ENCODE measurements at regions not wholly inside any gene's neighbourhood (a gene's known extent, or its start where the extent isn't known, plus 50 kb on each side); places are given as distances from the start of the nearest gene placed in this dataset.

DNA sequence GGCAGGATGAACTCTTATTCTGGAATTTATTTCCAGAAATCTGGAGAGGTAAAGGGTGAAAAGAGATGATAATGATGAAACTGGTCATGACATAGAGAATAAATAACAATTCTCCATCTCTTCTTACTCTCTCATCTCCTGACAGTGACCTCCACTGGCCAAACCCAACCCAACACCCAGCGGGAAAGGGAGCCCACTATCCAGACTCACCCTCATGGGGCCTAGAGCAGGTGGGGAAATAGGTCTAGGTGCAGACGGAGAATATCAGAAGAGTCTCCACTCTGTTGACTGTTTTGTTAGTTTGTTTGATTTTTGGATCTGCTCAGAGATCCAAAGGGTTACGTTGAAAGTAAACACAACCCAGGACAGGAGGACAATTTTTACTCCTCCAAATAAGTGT lies 263.2 kb upstream of the PARD3B start:
- Histone ChIP-seq H3K4me3 (ENCODE audit: insufficient read depth, low read depth, low read length, poor library complexity, severe bottlenecking) (no peak overlapping the region), H3K36me3 (ENCODE audit: control insufficient read depth, insufficient read depth, low read length) (no peaks in the 10 kb centered on the region), H3K9me3 (ENCODE audit: control insufficient read depth, low read length) (no peaks in the 10 kb centered on the region), H3K27ac (ENCODE audit: insufficient read depth, low read length, poor library complexity, severe bottlenecking) (no peak overlapping the region), H3K4me1 (ENCODE audit: control insufficient read depth, insufficient read depth, low read length, poor library complexity, severe bottlenecking) (no peaks in the 10 kb centered on the region), H3K27me3 (replicated peaks; ENCODE audit: control insufficient read depth, insufficient read depth, low read length, poor library complexity, severe bottlenecking) (no peaks in the 10 kb centered on the region)
- DNase-seq = no peak

DNA sequence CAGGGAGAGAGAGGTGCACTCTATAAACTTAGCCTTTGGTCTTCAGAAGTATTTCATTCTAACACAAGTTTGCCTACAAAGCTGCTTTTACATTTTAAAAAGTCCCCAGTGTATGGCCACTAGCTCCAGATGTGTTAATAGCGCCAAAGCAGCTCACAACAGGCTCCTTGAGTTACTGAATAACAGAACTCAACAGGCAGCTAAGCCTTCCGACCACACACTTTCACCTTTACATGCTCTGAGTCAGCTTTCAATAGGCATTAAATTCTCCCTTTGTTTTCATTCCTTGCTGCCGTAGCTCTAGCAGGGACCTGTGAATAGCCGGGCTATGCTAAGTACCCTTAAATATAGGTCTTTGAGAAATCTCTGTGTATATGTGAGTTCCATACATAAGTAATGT lies 262.8 kb upstream of the PARD3B start:
- no peak overlapping the region for H3K27ac ChIP-seq (ENCODE audit: insufficient read depth, low read length, poor library complexity, severe bottlenecking)
- H3K4me1 ChIP-seq (ENCODE audit: control insufficient read depth, insufficient read depth, low read length, poor library complexity, severe bottlenecking) = no peaks in the 10 kb centered on the region
- no peaks in the 10 kb centered on the region for H3K27me3 ChIP-seq (replicated peaks; ENCODE audit: control insufficient read depth, insufficient read depth, low read length, poor library complexity, severe bottlenecking)
- no peaks in the 10 kb centered on the region for H3K36me3 ChIP-seq (ENCODE audit: control insufficient read depth, insufficient read depth, low read length)
- no peak overlapping the region for H3K4me3 ChIP-seq (ENCODE audit: insufficient read depth, low read depth, low read length, poor library complexity, severe bottlenecking)
- no peak for DNase-seq
- no peaks in the 10 kb centered on the region for H3K9me3 ChIP-seq (ENCODE audit: control insufficient read depth, low read length)

DNA sequence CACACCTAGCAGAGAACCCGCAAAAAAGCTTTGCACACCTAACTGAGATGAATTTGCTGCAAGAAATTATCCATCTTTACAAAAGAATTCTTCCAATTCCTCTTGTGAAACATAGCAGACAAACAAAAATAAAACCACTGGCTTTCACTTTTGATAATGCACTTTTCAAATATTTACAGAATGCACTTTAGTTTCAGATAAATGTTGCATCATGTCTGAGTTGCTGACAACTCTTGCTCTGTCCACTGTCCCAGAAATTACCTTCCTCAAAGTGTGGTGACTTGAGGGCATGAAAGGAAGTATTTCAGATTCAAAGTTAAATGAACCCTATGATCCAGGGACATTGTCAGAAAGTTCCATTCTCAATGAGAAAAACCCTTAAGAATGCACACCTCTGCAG lies 256.2 kb upstream of the PARD3B start:
- H3K36me3 ChIP-seq (ENCODE audit: control insufficient read depth, insufficient read depth, low read length) = no peaks in the 10 kb centered on the region
- DNase-seq = no peak
- H3K27ac ChIP-seq (ENCODE audit: insufficient read depth, low read length, poor library complexity, severe bottlenecking) = no peak overlapping the region
- H3K27me3 ChIP-seq (replicated peaks; ENCODE audit: control insufficient read depth, insufficient read depth, low read length, poor library complexity, severe bottlenecking) = no peaks in the 10 kb centered on the region
- no peaks in the 10 kb centered on the region for H3K9me3 ChIP-seq (ENCODE audit: control insufficient read depth, low read length)
- H3K4me1 ChIP-seq (ENCODE audit: control insufficient read depth, insufficient read depth, low read length, poor library complexity, severe bottlenecking) = no peaks in the 10 kb centered on the region
- H3K4me3 ChIP-seq (ENCODE audit: insufficient read depth, low read depth, low read length, poor library complexity, severe bottlenecking) = no peak overlapping the region

DNA sequence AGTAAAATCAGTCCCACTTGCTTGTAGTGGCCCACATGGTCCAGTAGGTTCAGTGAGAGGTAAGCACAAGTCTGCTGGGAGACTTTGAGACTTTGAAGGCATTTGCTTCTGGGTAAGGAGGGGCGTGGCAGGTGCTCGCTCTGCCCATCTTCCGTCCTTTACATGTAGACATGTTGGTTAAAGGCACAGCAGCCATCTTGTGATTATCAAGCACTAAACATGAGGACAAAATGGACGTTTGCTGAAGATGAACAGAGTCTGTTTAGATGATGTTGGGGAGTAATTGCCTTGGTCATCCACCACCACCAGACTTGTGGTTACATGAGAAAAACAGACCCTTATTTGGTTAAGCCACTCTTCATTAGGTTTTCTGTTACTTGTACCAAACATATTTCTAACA lies 252.8 kb upstream of the PARD3B start:
- no peaks in the 10 kb centered on the region for H3K4me1 ChIP-seq (ENCODE audit: control insufficient read depth, insufficient read depth, low read length, poor library complexity, severe bottlenecking)
- no peak overlapping the region for H3K4me3 ChIP-seq (ENCODE audit: insufficient read depth, low read depth, low read length, poor library complexity, severe bottlenecking)
- no peaks in the 10 kb centered on the region for H3K9me3 ChIP-seq (ENCODE audit: control insufficient read depth, low read length)
- no peak overlapping the region for H3K27ac ChIP-seq (ENCODE audit: insufficient read depth, low read length, poor library complexity, severe bottlenecking)
- no peaks in the 10 kb centered on the region for H3K27me3 ChIP-seq (replicated peaks; ENCODE audit: control insufficient read depth, insufficient read depth, low read length, poor library complexity, severe bottlenecking)
- DNase-seq = no peak
- no peaks in the 10 kb centered on the region for H3K36me3 ChIP-seq (ENCODE audit: control insufficient read depth, insufficient read depth, low read length)

DNA sequence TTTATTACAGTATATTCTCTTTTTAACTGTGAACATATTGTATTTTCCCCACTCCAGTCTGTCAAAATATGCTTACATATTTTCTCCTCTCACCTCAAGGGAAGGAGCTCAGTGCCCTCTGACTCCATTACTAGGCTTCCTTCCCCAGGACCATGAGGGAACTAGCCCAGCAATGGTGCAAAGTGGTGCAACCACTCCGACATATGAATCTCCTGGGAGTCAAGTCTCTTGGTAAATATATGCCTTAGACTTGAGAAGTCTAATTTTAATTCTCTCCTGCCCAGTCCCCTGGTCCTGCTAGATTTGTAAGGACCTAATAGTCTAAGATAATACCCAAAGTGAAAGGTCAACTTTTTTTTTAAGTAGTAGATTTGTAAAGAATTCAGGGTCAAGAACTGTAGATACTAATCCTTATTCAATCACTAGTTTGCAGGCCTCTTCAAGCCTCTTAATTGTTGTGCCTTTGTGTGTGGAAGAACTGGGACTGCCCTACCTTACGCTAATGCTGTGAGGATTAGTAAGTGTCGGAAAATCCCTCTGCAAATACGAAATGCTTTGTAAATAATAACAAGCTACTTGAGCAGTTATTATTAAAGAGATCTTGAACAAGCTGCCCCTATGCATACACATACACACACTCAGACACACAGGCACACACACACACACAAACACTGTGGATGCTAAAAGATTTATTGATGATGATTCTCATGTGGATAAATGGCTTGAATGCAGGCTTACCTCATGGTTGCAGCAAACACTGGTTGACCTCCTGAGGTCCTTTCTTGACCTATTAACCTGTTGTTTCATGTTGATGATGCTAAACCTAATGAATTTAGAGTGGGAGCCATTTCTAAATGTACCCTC lies 251.2 kb upstream of the PARD3B start:
- no peaks in the 10 kb centered on the region for H3K4me1 ChIP-seq (ENCODE audit: control insufficient read depth, insufficient read depth, low read length, poor library complexity, severe bottlenecking)
- no peak overlapping the region for H3K27ac ChIP-seq (ENCODE audit: insufficient read depth, low read length, poor library complexity, severe bottlenecking)
- H3K9me3 ChIP-seq (ENCODE audit: control insufficient read depth, low read length) = no peaks in the 10 kb centered on the region
- DNase-seq = no peak
- no peaks in the 10 kb centered on the region for H3K27me3 ChIP-seq (replicated peaks; ENCODE audit: control insufficient read depth, insufficient read depth, low read length, poor library complexity, severe bottlenecking)
- no peaks in the 10 kb centered on the region for H3K36me3 ChIP-seq (ENCODE audit: control insufficient read depth, insufficient read depth, low read length)
- H3K4me3 ChIP-seq (ENCODE audit: insufficient read depth, low read depth, low read length, poor library complexity, severe bottlenecking) = no peak overlapping the region

DNA sequence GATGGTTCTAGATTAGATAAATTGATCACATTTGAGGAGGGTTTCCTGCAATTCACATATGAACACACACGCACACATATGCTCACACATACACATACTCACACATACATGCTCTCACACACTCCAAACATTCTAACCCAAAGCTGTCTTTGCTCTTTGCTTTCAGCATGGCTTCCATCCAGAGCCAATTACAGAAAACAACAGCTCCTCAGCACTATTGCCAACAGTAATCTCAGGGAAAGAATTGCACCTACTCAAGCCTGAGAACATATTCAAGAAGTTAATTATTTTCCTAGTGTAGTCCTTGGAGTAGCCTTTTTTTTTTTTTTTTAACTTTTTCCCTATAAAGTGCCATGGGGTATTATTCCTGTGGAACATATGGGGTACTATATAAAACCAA lies 246.9 kb upstream of the PARD3B start:
- DNase-seq = no peak
- H3K4me3 ChIP-seq (ENCODE audit: insufficient read depth, low read depth, low read length, poor library complexity, severe bottlenecking) = no peak overlapping the region
- H3K27me3 ChIP-seq (replicated peaks; ENCODE audit: control insufficient read depth, insufficient read depth, low read length, poor library complexity, severe bottlenecking) = no peaks in the 10 kb centered on the region
- H3K27ac ChIP-seq (ENCODE audit: insufficient read depth, low read length, poor library complexity, severe bottlenecking) = no peak overlapping the region
- H3K4me1 ChIP-seq (ENCODE audit: control insufficient read depth, insufficient read depth, low read length, poor library complexity, severe bottlenecking) = no peaks in the 10 kb centered on the region
- H3K9me3 ChIP-seq (ENCODE audit: control insufficient read depth, low read length) = no peaks in the 10 kb centered on the region
- H3K36me3 ChIP-seq (ENCODE audit: control insufficient read depth, insufficient read depth, low read length) = no peaks in the 10 kb centered on the region

DNA sequence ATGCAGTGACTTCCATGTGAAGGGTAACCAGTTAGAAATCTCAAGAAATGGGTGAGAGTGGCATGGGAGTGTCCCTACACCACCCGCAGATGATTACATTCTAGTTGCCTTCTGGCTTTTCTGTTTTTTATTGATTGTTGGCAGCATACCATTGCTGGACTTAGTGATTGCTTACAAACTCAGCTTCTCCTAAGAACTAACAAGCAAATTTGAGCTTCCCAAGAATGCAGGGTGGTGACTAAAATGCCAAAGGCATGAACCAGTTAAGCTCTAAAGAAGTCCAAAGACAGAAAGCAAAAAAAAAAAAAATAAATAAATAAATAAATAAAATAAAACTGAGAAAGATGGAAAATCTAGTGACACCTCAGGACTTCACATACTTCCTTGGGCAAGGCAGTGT lies 245.5 kb upstream of the PARD3B start:
- Histone ChIP-seq H3K4me3 (ENCODE audit: insufficient read depth, low read depth, low read length, poor library complexity, severe bottlenecking) (no peak overlapping the region), H3K27me3 (replicated peaks; ENCODE audit: control insufficient read depth, insufficient read depth, low read length, poor library complexity, severe bottlenecking) (no peaks in the 10 kb centered on the region), H3K27ac (ENCODE audit: insufficient read depth, low read length, poor library complexity, severe bottlenecking) (no peak overlapping the region), H3K36me3 (ENCODE audit: control insufficient read depth, insufficient read depth, low read length) (no peaks in the 10 kb centered on the region), H3K9me3 (ENCODE audit: control insufficient read depth, low read length) (no peaks in the 10 kb centered on the region), H3K4me1 (ENCODE audit: control insufficient read depth, insufficient read depth, low read length, poor library complexity, severe bottlenecking) (no peaks in the 10 kb centered on the region)
- no peak for DNase-seq

DNA sequence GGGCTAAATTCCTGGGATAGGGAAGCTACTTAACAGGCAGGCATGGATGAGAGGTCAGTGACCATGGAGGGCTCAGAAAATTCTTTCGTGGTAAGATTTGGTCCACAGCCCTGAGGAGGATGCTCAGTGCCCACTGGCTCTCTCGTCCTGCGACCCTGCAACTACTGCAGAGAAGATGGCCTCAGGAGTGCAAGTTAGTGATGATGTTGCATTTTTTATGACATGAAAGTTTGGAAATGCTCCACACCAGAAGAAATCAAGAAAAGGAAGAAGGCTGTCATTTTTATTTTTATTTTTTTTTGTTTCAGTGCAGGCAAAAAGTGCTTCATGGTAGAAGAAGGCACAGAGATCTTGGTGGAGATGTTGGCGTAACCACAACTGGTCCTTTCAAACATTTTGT lies 238.6 kb upstream of the PARD3B start:
- DNase-seq = no peak
- no peak overlapping the region for H3K27ac ChIP-seq (ENCODE audit: insufficient read depth, low read length, poor library complexity, severe bottlenecking)

DNA sequence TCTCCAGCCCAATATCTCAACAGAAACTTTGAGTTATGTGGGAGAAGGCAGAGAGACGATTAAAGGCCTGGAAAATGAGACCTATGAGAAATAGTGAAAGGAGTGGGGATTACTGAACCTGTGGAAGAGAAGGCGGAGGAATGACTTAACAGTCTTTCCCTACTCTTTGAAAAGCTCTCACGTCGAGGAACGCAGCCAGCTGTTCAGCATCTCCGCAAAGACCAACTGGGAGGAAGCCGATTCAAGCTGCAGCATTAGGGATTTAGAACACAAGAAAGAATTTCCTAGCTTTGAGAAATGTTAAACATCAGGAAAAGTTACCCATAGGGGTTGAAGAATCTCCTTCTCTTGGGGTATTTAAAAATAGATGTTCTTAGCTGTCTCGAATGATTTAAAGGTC lies 233.2 kb upstream of the PARD3B start:
- no peaks in the 10 kb centered on the region for H3K27me3 ChIP-seq (replicated peaks; ENCODE audit: control insufficient read depth, insufficient read depth, low read length, poor library complexity, severe bottlenecking)
- no peak overlapping the region for H3K27ac ChIP-seq (ENCODE audit: insufficient read depth, low read length, poor library complexity, severe bottlenecking)
- no peaks in the 10 kb centered on the region for H3K9me3 ChIP-seq (ENCODE audit: control insufficient read depth, low read length)
- no peak for DNase-seq
- H3K36me3 ChIP-seq (ENCODE audit: control insufficient read depth, insufficient read depth, low read length) = no peaks in the 10 kb centered on the region
- H3K4me3 ChIP-seq (ENCODE audit: insufficient read depth, low read depth, low read length, poor library complexity, severe bottlenecking) = no peak overlapping the region
- H3K4me1 ChIP-seq (ENCODE audit: control insufficient read depth, insufficient read depth, low read length, poor library complexity, severe bottlenecking) = no peaks in the 10 kb centered on the region

More for the DNA sequence above, 238.6 kb upstream of the PARD3B start:
- H3K4me1 ChIP-seq (ENCODE audit: control insufficient read depth, insufficient read depth, low read length, poor library complexity, severe bottlenecking) = no peaks in the 10 kb centered on the region
- H3K27me3 ChIP-seq (replicated peaks; ENCODE audit: control insufficient read depth, insufficient read depth, low read length, poor library complexity, severe bottlenecking) = no peaks in the 10 kb centered on the region
- H3K36me3 ChIP-seq (ENCODE audit: control insufficient read depth, insufficient read depth, low read length) = no peaks in the 10 kb centered on the region
- H3K9me3 ChIP-seq (ENCODE audit: control insufficient read depth, low read length) = no peaks in the 10 kb centered on the region
- H3K4me3 ChIP-seq (ENCODE audit: insufficient read depth, low read depth, low read length, poor library complexity, severe bottlenecking) = no peak overlapping the region

DNA sequence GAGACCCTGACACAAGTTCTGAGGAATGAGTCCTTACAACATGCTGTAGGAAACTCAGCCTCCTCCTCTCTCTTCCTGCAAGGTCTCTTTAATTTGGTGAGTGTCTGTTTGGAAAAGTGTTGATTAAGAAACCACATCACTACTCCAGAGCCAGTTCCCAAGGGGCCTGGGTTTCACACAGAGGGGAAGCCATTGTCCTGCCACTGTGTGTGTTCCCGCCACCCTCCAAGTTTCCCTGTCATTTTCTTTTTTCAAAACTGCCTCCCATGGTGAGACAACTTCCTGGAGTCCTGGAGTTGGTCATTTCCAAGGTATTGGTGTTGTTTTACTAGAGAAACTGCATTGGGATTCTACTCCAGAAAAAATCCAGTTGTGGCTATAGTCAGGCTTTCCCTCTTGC lies 232.0 kb upstream of the PARD3B start:
- no peaks in the 10 kb centered on the region for H3K36me3 ChIP-seq (ENCODE audit: control insufficient read depth, insufficient read depth, low read length)
- H3K4me1 ChIP-seq (ENCODE audit: control insufficient read depth, insufficient read depth, low read length, poor library complexity, severe bottlenecking) = no peaks in the 10 kb centered on the region
- H3K27ac ChIP-seq (ENCODE audit: insufficient read depth, low read length, poor library complexity, severe bottlenecking) = no peak overlapping the region
- H3K4me3 ChIP-seq (ENCODE audit: insufficient read depth, low read depth, low read length, poor library complexity, severe bottlenecking) = no peak overlapping the region
- no peaks in the 10 kb centered on the region for H3K27me3 ChIP-seq (replicated peaks; ENCODE audit: control insufficient read depth, insufficient read depth, low read length, poor library complexity, severe bottlenecking)
- DNase-seq = no peak
- no peaks in the 10 kb centered on the region for H3K9me3 ChIP-seq (ENCODE audit: control insufficient read depth, low read length)
